Suprapubic skin (tissue), 3 donors: ENCODE measurements at regions not wholly inside any gene's neighbourhood (a gene's known extent, or its start where the extent isn't known, plus 50 kb on each side); places are given as distances from the start of the nearest gene placed in this dataset.

Experiments used
- CTCF ChIP-seq, 2 donors: fragments of 200-600 bp in 1 of 2; fragments of 450-650 bp in 1 of 2; sonication (generic) in 1 of 2; IDR thresholded peaks; one replicate each; pipeline ENCODE4 v1.5.1; 2016 to 2019; ENCODE audit warnings: antibody characterized with exemption in 2 of 2, mild to moderate bottlenecking in 1 of 2, moderate library complexity in 1 of 2
- EP300 ChIP-seq: sonication (generic); formaldehyde crosslinking; IDR thresholded peaks from one replicate; pipeline ENCODE4 v1.6.1; 2017; ENCODE audit warnings: antibody characterized with exemption
- POLR2A ChIP-seq, 2 donors: fragments of 450-650 bp; IDR thresholded peaks; one replicate each; pipeline ENCODE4 v1.6.1; 2017; ENCODE audit warnings: antibody characterized with exemption in 2 of 2, mild to moderate bottlenecking in 2 of 2, moderate library complexity in 2 of 2

- TF ChIP-seq POLR2A (IDR thresholded peaks at IDR 0.05) (no peak), CTCF (IDR thresholded peaks at IDR 0.05) (no peak), EP300 (no peak)
Measured at GRCh38 chr6:85192596-85192995, 257.3 kb upstream of the NT5E start.
